ENCODE measurements at regions not wholly inside any gene's neighbourhood (a gene's known extent, or its start where the extent isn't known, plus 50 kb on each side); places are given as distances from the start of the nearest gene placed in this dataset.

DNA sequence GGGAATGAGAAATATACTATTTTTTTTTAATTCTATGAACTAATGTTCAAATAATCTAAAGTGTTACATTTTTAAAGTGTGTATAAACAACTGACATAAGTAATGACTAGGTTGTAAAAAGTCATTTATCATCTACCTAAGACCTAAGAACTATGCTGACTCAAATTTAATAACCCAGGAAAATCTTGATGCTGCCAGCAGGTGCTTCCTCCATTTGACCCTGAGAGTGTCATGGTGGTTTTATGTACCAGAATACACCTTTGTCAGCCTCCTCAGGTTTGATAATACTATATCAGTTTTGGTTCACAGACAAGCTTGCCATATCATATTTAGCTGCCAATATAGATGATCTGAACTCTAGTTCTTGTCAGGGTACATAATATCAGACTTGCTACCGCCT is 1151.2 kb downstream of the PCDH17 start:
- H3K4me3 Mint-ChIP-seq, result no peak overlapping the region
- ATAC-seq, result no peak
- DNase-seq, result no peak
- H3K4me1 Mint-ChIP-seq, result no peaks in the 10 kb centered on the region
- H3K9me3 Mint-ChIP-seq, result no peaks in the 10 kb centered on the region
- H3K27me3 Mint-ChIP-seq, result no peaks in the 10 kb centered on the region
- no peak overlapping the region for H3K27ac Mint-ChIP-seq

DNA sequence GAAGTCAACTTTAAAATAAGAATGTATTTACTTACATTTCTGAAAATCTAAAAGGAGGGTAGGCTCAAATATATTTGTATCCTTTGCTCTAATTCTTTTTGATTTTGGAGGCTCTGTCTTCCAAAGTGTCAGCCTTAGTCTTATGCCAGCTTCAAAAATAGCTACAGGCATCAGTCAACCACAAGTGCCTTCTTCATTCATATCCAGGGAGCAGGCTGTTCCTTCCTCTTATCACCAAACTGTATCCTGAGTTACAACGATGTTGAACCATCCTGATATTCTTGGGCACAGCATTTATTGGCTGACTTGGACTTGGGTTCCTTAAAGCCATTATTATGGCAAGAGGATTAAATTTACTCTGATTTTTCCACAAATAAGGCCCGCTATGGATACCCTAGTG is 1161.3 kb downstream of the PCDH17 start:
- Mint-ChIP-seq H3K4me3 (no peak overlapping the region), H3K27me3 (no peaks in the 10 kb centered on the region), H3K9me3 (peaks cover 0 to 8% of the 10 kb centered on the region in 2 donors), H3K4me1 (no peaks in the 10 kb centered on the region), H3K27ac (no peak overlapping the region)
- DNase-seq, result no peak
- no peak for ATAC-seq

DNA sequence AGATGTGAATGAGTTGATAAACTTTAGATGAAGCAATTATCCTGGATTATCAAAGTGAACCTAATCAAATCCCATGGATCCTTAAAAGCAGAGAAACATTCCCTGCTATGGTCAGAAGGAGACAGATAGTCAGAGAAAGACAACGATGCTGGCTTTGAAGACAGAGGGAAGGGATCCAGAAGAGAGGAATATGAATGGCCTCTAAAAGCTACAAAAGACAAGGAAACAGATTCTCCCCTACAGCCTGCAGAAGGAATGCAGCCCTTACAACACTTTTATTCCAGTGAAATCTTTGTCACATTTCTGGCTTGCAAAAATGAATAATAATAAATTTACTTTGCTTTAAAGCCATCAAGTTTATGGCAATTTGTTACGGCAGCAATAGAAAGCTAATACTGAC is 1164.2 kb downstream of the PCDH17 start:
- H3K27me3 Mint-ChIP-seq, result no peaks in the 10 kb centered on the region
- H3K4me3 Mint-ChIP-seq, result no peak overlapping the region
- ATAC-seq, result no peak

GRCh38 chr13:58804832-58805231 is 1173.3 kb downstream of the PCDH17 start:
- no peaks in the 10 kb centered on the region for H3K4me1 Mint-ChIP-seq
- ATAC-seq, result no peak
- no peaks in the 10 kb centered on the region for H3K9me3 Mint-ChIP-seq
- H3K27me3 Mint-ChIP-seq, result no peaks in the 10 kb centered on the region
- DNase-seq, result no peak
- no peak overlapping the region for H3K27ac Mint-ChIP-seq
- H3K4me3 Mint-ChIP-seq, result no peak overlapping the region

More for the DNA sequence above, 1164.2 kb downstream of the PCDH17 start:
- H3K9me3 Mint-ChIP-seq, result no peaks in the 10 kb centered on the region
- H3K27ac Mint-ChIP-seq, result no peak overlapping the region
- no peaks in the 10 kb centered on the region for H3K4me1 Mint-ChIP-seq
- DNase-seq, result no peak

- Mint-ChIP-seq H3K27me3 (no peaks in the 10 kb centered on the region), H3K9me3 (no peaks in the 10 kb centered on the region), H3K4me1 (no peaks in the 10 kb centered on the region), H3K4me3 (no peak overlapping the region), H3K27ac (no peak overlapping the region)
- ATAC-seq (no peak), DNase-seq (no peak)
Observed at GRCh38 chr13:58806401-58806800, 1174.9 kb downstream of the PCDH17 start.

GRCh38 chr13:58823701-58824100 is 1192.2 kb downstream of the PCDH17 start:
- no peak overlapping the region for H3K27ac Mint-ChIP-seq
- no peaks in the 10 kb centered on the region for H3K4me1 Mint-ChIP-seq
- DNase-seq, result no peak
- no peak overlapping the region for H3K4me3 Mint-ChIP-seq
- peaks cover under 1 to 4% of the 10 kb centered on the region in 2 donors for H3K9me3 Mint-ChIP-seq
- no peak for ATAC-seq
- no peaks in the 10 kb centered on the region for H3K27me3 Mint-ChIP-seq

DNA sequence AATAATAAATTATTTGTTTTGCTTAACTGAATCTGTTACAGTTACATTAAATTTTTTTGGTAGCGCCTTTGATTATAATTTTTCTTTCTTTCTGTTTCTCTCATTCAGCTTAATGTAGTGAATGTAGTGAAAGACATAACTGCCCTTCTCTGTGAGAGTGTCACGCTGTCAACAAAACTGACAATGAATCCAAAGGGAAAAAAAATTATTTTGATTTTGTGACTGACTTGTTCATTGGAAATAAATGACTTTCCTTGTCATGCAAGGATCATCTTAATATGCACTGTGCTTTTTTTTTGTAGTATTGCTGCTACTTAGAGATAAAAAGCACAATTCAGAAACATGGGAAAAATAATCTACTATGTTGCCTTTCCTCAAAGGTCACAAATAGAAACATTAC is 1196.4 kb downstream of the PCDH17 start:
- Mint-ChIP-seq H3K27ac (no peak overlapping the region), H3K4me1 (no peaks in the 10 kb centered on the region), H3K4me3 (no peak overlapping the region), H3K9me3 (peaks cover 4 to 9% of the 10 kb centered on the region in 2 donors), H3K27me3 (no peaks in the 10 kb centered on the region)
- no peak for DNase-seq
- no peak for ATAC-seq

- H3K4me1 Mint-ChIP-seq, result no peaks in the 10 kb centered on the region
- DNase-seq, result no peak
- ATAC-seq, result no peak
- no peak overlapping the region for H3K27ac Mint-ChIP-seq
- peaks cover 0 to 9% of the 10 kb centered on the region in 2 donors for H3K9me3 Mint-ChIP-seq
- no peak overlapping the region for H3K4me3 Mint-ChIP-seq
- H3K27me3 Mint-ChIP-seq, result no peaks in the 10 kb centered on the region
Observed at GRCh38 chr13:58830841-58831240, 1199.3 kb downstream of the PCDH17 start.

- no peaks in the 10 kb centered on the region for H3K27me3 Mint-ChIP-seq
- DNase-seq (no peak), ATAC-seq (no peak)
- peaks cover 8 to 12% of the 10 kb centered on the region in 2 donors for H3K9me3 Mint-ChIP-seq
- no peak overlapping the region for H3K4me3 Mint-ChIP-seq
- no peaks in the 10 kb centered on the region for H3K4me1 Mint-ChIP-seq
- no peak overlapping the region for H3K27ac Mint-ChIP-seq
Observed at GRCh38 chr13:58838615-58839014, 1207.1 kb downstream of the PCDH17 start.

DNA sequence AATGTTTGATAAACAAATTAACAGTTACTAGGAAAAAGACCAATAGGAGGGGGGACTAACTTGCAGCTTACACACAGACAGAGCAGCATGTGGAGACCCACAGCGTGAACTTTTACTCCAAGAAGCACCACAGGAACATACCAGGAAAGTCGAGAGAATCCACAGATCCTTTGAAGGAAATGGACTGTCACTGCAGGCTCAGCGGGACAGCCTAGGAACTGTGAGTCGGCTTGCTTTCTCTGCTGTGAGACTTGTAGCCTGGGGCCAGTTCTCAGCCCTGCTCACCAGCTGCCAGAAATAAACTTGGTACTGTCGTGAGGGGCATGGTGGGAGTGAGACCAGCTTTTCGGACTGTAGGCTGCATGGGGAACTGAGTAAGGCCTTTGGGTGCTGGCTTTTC is 1211.5 kb downstream of the PCDH17 start:
- Mint-ChIP-seq H3K27me3 (no peaks in the 10 kb centered on the region), H3K4me3 (no peak overlapping the region), H3K4me1 (no peaks in the 10 kb centered on the region), H3K27ac (no peak overlapping the region), H3K9me3 (peaks cover 21 to 39% of the 10 kb centered on the region in 2 donors)
- ATAC-seq, result no peak
- DNase-seq, result no peak

DNA sequence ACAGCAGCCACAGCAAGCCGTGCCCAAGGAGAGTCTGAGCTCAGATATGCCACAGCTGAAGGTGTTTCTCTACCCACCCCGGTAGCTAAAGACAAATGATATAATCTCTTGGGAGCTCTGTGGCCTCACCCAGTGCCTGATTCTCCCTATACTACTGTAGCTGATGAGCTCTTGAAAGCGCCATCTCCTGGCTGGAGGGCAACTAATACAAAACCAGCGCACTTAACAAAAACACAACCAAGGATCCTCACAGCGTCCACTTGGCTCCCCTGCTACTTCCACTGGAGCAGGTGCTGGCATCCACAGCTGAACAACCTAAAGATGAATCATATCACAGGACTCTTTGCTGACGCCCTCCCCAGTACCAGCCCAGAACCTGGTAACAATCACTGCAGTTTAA is 1212.0 kb downstream of the PCDH17 start:
- DNase-seq, result no peak
- Mint-ChIP-seq H3K4me1 (no peaks in the 10 kb centered on the region), H3K9me3 (peaks cover 21 to 39% of the 10 kb centered on the region in 2 donors), H3K27ac (no peak overlapping the region), H3K27me3 (no peaks in the 10 kb centered on the region), H3K4me3 (no peak overlapping the region)
- no peak for ATAC-seq

DNA sequence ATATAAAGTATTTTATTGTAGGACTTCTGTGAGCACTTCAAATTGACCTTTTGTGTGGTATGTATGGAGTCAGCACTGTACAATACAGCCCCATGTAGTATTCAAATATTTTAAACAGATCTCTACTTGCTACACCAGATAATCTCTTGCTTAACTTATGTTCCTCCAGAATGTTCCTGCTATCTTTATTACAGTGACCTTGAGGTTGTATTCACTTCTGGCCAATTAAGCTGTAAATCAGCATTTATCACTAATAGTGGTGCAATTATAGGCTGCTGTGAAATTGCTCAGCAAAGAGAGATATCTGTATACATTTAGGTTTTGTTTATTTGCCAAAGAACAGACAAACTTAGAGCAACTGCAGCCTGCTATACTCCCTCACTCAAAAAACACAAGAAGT is 1218.6 kb downstream of the PCDH17 start:
- no peak for DNase-seq
- Mint-ChIP-seq H3K4me1 (no peaks in the 10 kb centered on the region), H3K27ac (no peak overlapping the region), H3K27me3 (no peaks in the 10 kb centered on the region), H3K9me3 (peaks cover 4 to 11% of the 10 kb centered on the region in 2 donors), H3K4me3 (no peak overlapping the region)
- no peak for ATAC-seq

- ATAC-seq, result no peak
- H3K27me3 Mint-ChIP-seq, result no peaks in the 10 kb centered on the region
- H3K4me3 Mint-ChIP-seq, result no peak overlapping the region
- no peaks in the 10 kb centered on the region for H3K4me1 Mint-ChIP-seq
- no peak for DNase-seq
- H3K27ac Mint-ChIP-seq, result no peak overlapping the region
- peaks cover 4 to 5% of the 10 kb centered on the region in 2 donors for H3K9me3 Mint-ChIP-seq
Observed at GRCh38 chr13:58852076-58852475, 1220.5 kb downstream of the PCDH17 start.

DNA sequence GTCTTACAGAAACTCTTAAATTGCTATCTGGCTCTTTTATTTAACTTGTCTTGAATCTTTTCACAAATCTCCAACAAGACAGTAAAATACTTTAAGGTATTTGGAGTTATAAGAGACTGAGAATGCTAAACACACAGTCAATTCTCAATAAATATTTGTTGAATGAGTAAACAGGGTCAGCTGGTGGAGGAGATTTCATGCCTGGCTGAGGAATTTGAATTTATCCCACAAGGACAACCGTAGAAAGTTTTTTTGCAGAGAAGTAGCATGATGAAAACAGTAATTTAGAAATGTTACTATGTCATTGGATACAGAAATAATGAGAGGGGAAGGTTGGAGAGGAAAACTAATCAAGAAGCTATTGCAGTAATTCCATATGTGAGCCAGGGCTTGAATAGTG is 1223.7 kb downstream of the PCDH17 start:
- ATAC-seq, result no peak
- no peak overlapping the region for H3K27ac Mint-ChIP-seq
- H3K4me1 Mint-ChIP-seq, result no peaks in the 10 kb centered on the region
- peaks cover 4 to 17% of the 10 kb centered on the region in 2 donors for H3K9me3 Mint-ChIP-seq
- no peaks in the 10 kb centered on the region for H3K27me3 Mint-ChIP-seq
- H3K4me3 Mint-ChIP-seq, result no peak overlapping the region
- DNase-seq, result no peak

DNA sequence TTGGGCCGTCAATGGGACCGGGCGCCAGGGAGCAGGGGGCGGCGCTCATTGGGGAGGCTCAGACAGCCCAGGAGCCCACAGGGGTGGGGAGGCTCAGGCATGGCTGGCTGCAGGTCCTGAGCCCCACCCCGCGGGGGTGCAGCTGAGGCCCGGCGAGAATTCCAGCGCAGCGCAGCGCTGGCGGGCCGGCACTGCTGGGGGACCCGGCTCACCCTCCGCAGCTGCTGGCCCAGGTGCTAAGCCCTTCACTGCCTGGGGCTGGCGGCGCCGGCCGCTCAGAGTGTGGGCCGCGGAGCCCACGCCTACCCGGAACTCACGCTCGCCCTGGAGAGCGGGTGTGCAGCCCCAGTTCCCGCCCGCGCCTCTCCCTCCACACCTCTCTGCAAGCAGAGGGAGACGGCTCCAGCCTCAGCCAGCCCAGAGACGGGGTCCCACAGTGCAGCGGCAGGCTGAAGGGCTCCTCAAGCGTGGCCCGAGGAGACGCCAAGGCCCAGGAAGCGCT is 1227.4 kb downstream of the PCDH17 start:
- DNase-seq (no peak), ATAC-seq (peak; percentile 53)
- H3K9me3 Mint-ChIP-seq, result peaks cover under 1 to 23% of the 10 kb centered on the region in 2 donors
- no peaks in the 10 kb centered on the region for H3K4me1 Mint-ChIP-seq
- H3K4me3 Mint-ChIP-seq, result no peak overlapping the region
- H3K27ac Mint-ChIP-seq, result no peak overlapping the region
- H3K27me3 Mint-ChIP-seq, result no peaks in the 10 kb centered on the region

GRCh38 chr13:58865286-58865685 is 1233.7 kb downstream of the PCDH17 start:
- Mint-ChIP-seq H3K27ac (no peak overlapping the region), H3K27me3 (no peaks in the 10 kb centered on the region), H3K4me3 (no peak overlapping the region), H3K9me3 (peaks cover 6% of the 10 kb centered on the region in 2 donors), H3K4me1 (no peaks in the 10 kb centered on the region)
- no peak for DNase-seq
- no peak for ATAC-seq

DNA sequence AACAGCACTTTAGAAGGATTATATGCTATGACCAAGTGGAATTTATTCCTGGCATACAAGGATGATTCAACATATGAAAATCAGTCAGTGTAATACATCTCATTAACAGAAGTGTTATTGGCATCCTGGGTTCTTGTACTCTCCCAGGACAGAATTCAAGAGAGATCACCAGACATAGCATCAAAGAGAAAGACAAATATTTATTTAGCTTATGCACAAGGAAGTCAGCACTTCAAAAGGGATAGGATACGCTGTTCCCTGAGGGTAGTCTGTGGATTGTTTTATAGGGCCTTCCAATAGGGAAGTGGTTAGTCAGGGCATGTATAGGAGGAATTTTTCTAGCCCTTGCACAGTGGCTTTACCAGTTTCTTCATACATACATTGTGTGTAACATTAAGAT is 1238.0 kb downstream of the PCDH17 start:
- Mint-ChIP-seq H3K9me3 (peaks cover 0 to 6% of the 10 kb centered on the region in 2 donors), H3K27ac (no peak overlapping the region), H3K27me3 (no peaks in the 10 kb centered on the region), H3K4me1 (no peaks in the 10 kb centered on the region), H3K4me3 (no peak overlapping the region)
- no peak for DNase-seq
- ATAC-seq, result no peak
